NCI-H2171 treated with DMSO at 0.1 percent for 48 hours (cell line): ENCODE measurements at regions not wholly inside any gene's neighbourhood (a gene's known extent, or its start where the extent isn't known, plus 50 kb on each side); places are given as distances from the start of the nearest gene placed in this dataset.
"Not testable (repeated sequence)": the region's sequence is repeated elsewhere in the genome, so short reads cannot be mapped to it uniquely, and the experiment has no call there.

Experiments
- DNase-seq: peaks from one replicate; lab custom pipeline; 2025; lab: John Stamatoyannopoulos, UW

DNA sequence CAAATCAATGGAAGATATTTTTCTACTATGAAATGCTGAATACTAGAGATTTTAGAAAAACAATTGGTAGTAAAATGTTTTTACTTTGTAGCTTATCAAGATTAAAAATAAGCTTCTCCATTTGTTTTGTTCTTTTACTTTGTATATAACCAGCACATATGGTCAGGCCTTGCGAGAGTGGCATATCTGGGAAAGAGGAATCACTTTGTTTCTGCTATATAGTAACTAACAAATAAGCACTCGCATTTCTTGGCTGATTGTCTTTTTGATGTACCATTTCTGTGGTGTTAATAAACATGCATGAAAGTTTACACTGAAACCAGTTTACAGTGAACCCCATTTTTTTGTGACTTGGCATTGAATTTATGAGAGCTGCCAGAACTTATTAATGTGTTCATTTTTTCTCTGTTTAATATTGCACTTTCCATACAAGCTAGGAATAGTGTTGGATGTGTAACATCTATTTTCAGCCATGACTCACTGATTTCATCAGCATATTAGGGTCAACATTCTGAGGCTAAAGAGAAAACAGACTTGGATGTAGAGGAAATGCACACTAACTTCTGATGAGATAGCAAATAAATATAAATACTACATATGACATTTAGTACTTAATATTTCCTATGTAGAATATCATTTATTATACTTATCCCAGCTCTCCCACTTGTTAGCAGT, 635.5 kb downstream of the KCNH5 start:
- no peak for DNase-seq

DNA sequence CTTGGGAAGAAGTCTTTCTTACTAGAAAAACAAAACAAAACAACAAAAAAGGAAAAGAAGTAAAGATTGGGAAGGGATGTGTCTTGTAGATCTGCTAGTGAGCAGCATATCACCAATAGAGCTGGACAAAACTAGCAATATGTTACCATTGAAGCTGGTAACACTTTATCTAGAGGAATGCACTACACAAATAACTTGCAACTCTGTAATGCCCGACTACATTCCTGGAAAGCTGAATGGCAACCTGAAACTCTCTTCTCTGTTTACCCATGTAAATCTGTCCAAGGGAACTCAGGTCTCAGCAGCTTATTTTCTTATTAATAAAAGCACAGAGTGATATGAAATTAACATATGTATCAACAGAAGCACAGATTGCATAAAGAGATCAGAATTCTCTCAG, 624.4 kb downstream of the KCNH5 start:
- no peak for DNase-seq

DNA sequence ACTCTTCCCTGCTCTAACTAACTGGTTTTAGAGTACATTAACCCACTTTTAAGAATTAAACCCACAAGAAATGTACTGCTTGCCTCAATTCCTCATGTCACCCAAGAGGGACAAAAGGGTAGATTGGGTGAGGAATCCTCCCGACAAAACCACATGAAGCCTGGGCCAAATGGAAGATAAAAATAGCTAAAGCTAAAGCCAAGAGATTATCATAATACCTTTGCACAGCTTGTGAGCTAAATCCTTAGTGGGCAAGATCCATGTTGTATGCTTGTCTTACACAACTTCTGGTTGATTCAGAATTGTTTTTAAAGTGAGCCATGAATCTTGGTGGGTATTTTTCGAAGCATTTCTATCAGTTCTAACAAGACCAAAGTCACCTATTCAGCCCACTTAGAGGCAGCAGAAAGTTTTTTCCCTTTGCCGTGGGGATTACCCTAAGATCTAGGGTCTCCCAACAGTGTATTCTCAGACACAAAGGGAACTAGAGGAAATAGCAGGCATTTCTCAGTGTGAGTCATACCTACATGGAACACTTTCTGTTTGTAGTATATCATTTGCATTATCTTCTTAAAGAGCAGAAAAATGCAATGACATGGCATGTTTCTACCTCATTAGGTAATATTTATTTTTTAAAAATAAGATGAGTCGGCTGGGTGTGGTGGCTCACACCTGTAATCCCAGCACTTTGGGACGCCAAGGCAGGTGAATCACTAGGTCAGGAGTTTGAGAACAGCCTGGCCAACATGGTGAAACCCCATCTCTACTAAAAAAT, 616.6 kb downstream of the KCNH5 start:
- no peak for DNase-seq

DNA sequence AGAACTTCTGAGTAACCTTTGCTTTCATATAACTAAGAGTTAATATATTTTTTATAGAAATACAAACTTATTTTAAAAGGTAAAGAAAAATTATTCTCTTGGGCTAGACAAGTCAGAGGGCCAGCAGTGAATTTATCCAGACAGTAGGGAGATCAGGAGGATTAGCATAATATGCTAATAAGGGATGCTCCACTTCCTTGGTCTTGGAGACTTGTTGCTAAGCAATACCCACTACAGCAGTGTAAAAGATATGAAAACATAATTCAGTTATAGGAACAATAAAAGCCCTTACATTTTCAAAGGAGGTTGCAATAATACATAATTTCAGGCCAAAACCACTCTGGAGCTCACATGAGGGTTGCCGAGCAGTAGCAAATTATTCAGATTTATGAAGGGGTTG, 615.6 kb downstream of the KCNH5 start:
- no peak for DNase-seq

DNA sequence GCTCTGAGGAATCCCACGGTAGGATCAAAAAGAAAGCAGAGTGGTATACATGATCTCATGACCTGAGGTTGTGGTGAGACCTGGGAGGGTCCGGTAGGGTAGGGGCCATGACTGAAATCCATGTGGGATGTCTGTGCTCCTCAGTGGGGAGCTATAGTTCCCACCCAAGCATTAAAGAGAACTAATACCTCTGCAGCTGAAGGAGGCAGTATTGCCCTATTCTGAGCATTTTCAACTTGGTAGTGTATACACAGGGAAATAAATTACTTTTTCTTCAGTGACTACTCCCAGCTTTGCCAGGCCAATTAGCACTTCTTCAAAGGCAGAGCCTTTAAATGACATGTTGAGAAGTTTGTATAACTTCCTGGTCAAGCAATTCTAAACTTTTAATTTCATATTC, 613.8 kb downstream of the KCNH5 start:
- DNase-seq = no peak

DNA sequence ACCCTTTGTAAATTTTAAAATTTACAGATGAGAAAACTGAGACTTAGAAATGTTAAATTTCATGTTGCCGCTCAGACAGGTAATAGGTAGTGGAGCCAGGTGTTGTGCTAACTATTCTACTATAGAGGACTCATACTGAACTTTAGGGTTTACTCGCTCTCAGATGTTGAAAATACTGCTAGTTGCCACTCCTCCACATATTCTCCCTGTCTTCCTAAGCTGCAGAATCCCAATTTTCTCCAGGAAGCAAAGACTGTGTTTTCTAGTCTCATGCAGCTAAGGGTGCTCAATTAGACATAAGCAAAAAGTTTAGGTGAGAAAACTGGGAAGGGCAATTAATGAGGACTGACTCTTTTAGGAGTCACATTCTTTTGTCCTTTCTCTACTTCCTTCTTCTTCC, 612.3 kb downstream of the KCNH5 start:
- no peak for DNase-seq

DNA sequence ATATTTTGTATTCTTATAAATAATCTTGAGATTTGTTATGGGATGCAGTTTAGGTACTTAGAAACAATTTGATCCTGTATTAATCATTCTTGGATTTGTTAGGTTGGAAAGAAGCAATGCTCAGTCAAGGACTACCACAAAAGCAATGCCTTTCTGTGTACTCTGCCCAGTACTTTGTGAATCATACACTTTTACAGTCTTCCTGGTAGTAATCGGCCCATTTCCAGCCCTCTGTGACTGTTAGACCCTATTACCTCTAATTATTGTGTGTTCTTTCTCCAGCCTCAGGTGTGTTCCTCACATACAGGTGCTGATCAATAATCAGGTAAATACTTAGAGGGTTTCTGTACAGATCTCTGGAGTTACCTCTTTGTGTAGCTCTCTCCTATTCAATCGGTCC, 609.0 kb downstream of the KCNH5 start:
- no peak for DNase-seq

DNA sequence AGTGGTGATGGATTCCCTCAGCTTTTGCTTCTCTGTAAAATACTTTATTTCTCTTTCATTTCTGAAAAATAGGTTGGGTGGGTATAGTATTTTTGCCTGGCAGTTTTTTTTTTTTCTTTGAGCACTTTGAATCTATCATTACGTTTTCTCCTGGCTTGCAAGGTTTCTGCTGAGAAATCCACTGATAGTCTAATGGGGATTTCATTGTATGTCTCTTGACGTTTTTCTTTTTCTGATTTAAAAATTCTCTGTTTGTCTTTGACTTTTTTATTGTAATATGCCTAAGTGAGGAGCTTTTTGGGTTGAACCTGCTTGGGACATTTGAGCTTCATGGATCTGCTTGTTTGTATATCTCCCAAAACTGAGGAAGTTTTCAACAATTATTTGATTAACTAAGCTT, 606.0 kb downstream of the KCNH5 start:
- DNase-seq = no peak

DNA sequence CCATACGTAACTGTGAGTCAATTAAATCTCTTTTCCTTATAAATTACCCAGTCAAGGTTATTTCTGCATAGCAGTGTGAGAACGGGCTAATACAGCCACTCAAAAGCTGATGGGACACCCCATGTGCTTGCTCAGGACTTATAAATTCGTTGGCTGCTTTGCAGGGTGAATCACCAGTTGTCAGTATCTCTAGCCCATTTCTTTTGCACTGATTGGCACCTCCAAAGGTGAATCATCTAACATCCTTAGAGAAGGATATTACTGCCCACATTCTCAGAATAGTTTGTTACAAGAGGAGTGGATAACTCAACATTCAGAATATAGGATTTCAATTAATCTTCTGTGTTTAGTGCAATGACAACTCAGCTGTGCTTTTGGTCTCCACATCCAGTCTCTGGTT, 601.5 kb downstream of the KCNH5 start:
- DNase-seq = no peak

DNA sequence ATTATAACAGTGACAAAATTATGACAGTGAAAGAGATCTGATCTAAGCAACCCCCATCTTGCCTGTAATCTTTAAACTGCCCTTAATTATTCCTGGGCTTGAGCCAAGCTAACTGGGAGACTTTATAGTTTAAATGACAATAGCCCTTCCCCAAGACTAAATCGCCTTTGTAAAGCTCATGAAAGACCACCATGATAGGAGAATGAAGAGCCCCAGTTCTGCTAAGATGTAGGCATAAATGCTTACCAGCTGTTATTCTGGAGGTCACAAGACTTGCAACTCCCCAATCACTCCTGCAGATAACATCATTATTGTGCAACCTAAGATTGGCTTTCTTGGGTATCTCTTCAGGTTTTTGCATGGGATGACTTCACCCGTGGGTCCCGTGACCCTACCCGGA, 599.7 kb downstream of the KCNH5 start:
- DNase-seq = no peak

DNA sequence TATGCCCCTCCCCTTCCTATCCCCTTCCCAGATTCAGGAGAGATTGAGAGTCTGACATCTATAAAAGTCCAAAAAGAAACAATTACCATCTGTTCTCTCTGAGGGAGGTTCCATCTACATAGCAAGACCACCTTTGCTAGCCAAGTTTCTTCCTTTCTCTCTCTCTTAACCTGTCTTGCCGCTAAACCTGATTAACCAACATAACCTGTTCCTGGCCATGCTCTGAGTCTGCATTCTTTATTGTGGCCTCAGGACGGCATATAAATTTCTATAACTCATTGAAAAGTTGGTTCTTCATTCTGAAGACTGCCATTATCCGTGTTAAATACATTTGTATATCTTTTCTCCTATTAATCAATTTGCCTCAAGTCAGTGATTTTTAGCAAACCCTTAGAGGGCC, 594.0 kb downstream of the KCNH5 start:
- no peak for DNase-seq

DNA sequence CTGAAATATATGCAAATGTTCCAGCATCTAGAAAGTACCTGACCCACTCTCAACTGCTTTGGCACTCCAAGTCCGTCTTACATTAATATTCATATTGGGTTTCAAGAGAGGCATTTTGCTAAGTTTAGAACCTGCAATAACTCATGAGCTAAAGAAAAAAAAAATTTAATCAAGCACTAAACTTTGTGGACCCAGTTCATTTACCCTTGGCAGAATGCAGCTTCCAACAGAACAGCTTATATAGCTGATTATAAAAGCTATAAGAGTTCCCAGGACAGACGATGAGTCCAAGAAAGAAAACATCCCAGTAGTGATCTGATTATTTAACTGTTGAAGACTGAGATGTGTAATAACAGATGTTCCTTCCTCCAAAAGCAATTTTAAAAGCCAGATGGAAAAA, 592.0 kb downstream of the KCNH5 start:
- DNase-seq = no peak

DNA sequence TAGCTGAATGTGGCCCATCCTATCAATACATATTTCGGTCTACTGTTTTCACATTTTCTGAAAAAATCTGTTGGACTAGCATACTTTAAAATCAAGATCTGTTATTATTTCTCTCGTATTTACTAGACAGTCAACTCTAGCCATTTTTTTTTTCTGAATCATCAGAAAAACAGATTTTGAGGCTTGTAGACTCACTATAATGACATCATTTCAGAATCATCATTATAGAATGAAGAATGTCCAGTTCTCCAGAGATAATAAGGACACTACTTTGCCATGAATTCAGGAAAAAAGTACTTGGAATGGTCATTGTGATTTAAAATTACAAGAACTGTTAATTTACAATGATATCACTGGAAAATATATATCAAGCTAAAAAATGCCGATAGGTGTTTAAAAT, 589.8 kb downstream of the KCNH5 start:
- DNase-seq = no peak

DNA sequence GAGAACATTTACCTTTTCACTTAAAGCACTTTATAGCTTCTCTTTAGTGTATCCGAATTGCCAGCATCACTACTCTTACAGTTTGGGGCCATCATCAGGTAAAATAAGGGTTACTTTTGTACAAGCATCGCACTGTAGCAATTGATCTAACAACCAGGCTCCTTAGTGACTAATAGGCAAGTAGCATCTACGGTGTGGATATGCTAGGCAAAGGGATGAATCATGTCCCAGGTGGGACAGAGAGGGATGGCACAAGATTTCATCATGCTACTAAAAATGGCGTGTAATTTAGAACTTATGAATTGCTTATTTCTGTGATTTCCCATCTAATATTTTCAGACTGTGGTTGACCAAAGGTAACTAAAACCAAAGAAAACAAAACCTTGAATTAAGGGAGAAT, 582.3 kb downstream of the KCNH5 start:
- no peak for DNase-seq

DNA sequence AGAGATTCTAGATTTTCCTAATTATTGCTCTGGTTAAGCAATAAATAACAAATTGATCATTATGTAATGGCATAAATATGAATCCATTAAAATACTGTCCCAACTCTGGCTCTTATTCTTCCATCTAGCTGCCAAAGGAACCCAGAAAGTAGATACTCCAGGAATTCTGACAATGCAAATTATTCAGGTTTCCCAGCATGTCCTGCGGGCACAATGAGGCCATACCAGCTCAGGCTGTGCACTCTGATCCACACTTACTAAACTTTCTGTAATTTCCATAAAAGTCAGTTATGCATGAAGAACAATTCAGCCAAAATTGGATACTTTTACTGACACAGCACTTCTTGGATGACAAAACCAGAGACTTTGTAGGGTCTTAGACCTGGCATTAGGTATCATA, 576.3 kb downstream of the KCNH5 start:
- DNase-seq = no peak

DNA sequence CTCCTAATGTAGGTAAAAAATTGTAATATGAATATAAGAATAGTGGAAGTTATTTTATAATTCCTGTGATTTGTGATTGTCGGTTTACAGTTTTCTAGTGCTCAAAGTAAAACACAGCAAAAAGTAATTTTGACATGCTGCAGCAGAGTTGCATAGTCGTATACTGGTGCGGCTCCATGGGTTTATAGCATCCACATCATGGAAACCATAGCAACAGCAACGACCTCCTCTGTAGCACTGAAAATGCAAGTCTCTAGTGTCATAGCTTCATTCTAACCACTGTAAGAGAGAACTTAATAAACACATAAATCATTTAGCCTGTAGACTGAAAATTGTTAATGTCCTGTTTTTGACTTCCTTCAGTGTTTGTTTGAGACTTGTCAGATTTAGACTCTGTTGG, 574.3 kb downstream of the KCNH5 start:
- no peak for DNase-seq

DNA sequence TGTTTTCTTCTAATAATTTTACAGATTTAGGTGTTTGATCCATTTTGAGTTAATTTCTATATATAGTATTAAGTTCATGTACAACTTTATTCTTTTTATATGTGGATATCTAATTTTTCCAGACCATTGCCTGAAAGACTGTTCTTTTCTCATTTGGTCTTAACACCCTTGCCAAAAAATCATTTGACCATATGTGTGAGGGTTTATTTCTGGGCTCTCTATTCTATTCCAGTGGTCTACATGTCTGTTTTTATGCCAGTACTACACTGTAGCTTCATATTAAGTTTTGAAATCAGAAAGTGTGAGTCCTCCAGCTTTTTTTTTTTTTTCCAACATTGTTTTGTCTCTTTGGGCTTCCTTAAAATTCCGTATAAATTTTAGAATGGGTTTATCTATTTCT, 554.1 kb downstream of the KCNH5 start:
- no peak for DNase-seq

DNA sequence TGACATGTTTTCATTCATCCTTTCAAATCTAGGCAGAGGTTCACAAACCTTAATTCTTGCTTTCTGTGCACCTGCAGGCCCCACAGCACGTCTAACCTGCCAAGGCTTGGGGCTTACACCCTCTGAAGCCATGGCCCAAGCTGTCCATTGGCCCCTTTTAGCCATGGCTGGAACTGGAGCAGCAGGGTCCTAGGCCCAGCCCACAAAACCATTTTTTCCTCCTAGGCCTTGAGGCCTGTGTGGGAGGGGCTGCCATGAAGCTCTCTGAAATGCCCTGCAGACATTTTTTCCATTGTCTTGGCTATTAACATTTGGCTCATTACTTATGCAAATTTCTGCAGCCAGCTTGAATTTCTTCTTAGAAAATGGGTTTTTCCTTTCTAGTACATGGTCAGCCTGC, 547.5 kb downstream of the KCNH5 start:
- no peak for DNase-seq

DNA sequence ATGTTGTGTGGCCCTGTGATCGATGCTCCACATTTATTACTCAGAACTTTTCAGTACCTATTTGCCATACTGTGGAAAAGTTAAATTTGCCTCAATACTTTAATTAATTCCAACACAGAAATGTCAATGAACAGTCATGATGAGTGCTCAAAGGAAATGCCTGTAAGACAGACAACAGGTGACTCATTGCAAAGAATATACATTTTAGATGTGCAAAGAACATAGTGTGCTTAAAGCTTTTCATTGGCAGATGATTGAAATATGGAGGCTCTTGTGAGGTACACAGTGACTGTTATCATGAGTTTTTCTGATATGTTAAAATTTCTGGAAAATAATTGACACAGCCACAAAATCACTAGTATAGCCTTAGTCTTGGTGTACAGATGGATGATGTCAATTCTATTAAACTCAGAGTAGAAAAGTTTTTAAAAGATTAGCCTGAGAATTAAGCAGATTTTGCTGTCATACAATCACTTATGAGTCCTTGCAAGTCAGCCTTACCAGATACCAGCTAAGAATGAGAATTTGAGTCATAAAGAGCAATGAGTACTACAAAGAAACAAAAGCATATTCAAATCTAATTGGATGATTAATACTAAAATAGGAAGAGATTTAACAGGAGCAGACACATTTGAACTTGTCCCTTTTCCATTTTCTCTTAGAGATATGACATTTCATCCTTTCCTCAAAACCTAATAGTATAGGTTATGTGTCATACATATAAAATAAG, 544.1 kb downstream of the KCNH5 start:
- DNase-seq = no peak

DNA sequence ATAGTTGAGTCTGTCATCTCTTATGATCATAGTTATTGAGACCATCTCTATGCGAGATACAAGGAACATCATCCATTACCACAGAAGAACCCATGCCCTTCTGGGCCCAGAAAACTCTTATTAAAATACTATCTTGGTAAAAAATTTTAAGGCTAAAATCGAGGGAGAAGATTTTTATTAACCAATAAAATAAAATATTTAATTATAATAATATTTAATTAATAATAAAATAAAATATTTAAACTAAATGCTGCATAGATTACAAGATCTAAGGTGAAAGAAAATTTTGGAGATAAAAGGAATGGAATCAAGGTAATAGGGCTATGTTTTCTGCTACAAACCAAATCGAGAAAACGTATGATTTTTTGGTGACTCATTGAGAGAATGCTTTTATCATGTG, 540.2 kb downstream of the KCNH5 start:
- DNase-seq = no peak

DNA sequence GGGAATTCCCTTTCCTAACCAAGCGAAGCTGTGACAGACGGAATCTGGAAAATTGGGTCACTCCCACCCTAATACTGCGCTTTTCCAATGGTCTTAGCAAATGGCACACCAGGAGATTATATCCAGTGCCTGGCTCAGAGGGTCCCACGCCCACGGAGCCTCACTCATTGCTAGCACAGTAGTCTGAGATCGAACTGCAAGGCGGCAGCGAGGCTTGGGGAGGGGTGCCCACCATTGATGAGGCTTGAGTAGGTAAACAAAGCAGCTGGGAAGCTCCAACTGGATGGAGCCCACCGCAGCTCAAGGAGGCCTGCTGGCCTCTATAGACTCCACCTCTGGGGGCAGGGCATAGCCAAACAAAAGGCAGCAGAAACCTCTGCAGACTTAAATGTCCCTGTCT, 523.9 kb downstream of the KCNH5 start:
- DNase-seq = not testable (repeated sequence)

DNA sequence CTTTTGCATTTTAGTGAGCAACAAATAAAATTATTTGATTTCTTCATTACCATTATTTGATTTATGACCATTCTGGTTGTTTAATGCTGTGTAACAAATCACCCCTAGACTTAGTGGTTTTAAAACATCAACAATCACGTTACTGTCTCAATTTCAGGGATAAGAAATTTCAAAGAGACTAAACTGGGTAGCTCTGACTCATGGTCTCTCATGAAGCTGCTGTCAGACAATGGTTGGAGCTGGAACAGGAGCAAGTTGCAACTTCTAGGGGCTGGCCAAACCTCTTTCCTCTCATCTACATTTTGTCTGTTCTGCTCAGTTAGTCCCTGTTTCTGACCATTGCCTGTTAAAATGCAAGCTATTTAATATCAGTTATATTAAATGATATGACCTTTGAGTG, 517.0 kb downstream of the KCNH5 start:
- DNase-seq = no peak

DNA sequence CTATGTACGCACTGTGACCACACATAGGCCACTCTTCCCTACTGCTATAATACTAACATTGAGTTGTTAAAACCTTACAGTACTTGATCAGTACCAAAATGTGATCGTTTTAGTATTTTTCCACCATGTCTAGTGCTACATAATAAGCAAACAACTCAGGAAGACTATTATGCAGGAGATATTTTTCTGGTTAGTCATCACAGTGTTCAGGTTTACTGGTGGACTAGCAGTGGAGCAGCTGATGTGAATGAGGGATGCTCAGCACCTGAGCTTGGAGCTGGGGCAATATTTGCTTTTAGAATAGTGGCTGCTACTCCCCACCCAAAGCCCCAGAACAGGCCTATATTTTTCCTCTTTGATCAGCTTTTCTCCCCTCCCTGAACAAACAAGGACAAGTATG, 513.1 kb downstream of the KCNH5 start:
- no peak for DNase-seq
